K562 (cell line): ENCODE measurements at regions not wholly inside any gene's neighbourhood (a gene's known extent, or its start where the extent isn't known, plus 50 kb on each side); places are given as distances from the start of the nearest gene placed in this dataset.

Source experiments
- ATAC-seq: fragments of 200-7000 bp; cut with Tn5 transposase; 3 replicates; pipeline ENCODE4 v1.9.1; 2020; ENCODE audit warnings: moderate library complexity
- BruUV-seq: library from RNA; stranded (reverse); fragments of 400-500 nt; replicated peaks from 2 replicates; lab custom pipeline; 2021; lab: Mats Ljungman, UMichigan
- CTCF ChIA-PET: fragments of 300-600 bp; formaldehyde crosslinking; extraction: SDS; loops from one replicate; lab custom pipeline; 2021; ENCODE audit warnings: low intra/inter-chr PET ratio; lab: Yijun Ruan, JAX
- POLR2A ChIA-PET: fragments of 300-600, 350-650 bp; sonication (Branson Sonifier 250); formaldehyde crosslinking; extraction: SDS; loops from one replicate; lab custom pipeline; 2021; ENCODE audit warnings: antibody characterized with exemption, inconsistent platforms; lab: Yijun Ruan, JAX
- DNase-seq, 4 experiments: peaks; one replicate each; pipeline versions ENCODE4 v3.0.0 to v3.0.0-alpha.2; 2011 to 2018; ENCODE audit warnings: low spot score in 3 of 4, mixed read lengths in 3 of 4; ENCODE audit errors: extremely low read depth in 1 of 4
- FAIRE-seq: peaks from 2 replicates; lab custom pipeline; 2011; peaks lifted over from hg19 to GRCh38; lab: Jason Lieb, UNC
- H2AFZ ChIP-seq: 2 replicates; pipeline ENCODE4 v1.6.0; 2011; ENCODE audit warnings: low read depth, low read length, control low read depth, inconsistent platforms
- H3K27ac ChIP-seq: fragments of 200-600 bp; 3 replicates; pipeline ENCODE4 v1.8.0; 2011; ENCODE audit warnings: low read depth, mild to moderate bottlenecking, control low read depth, inconsistent platforms, low read length, moderate library complexity, mixed read lengths; ENCODE audit errors: extremely low read depth
- H3K27me3 ChIP-seq, 2 experiments: fragments of 300-600 bp in 1 of 2; 2 replicates in 1 of 2; 3 replicates in 1 of 2; pipeline versions ENCODE4 v1.6.0 to v1.8.0; 2011; ENCODE audit warnings: inconsistent platforms in 2 of 2, low read length in 2 of 2, mild to moderate bottlenecking in 1 of 2, mixed read lengths in 1 of 2, moderate library complexity in 1 of 2; ENCODE audit not compliant: control insufficient read depth in 2 of 2, insufficient read depth in 2 of 2
- H3K36me3 ChIP-seq: fragments of 300-600 bp; 3 replicates; pipeline ENCODE4 v1.8.0; 2011; ENCODE audit warnings: mild to moderate bottlenecking, low read length, inconsistent platforms; ENCODE audit not compliant: control insufficient read depth, insufficient read depth
- H3K4me1 ChIP-seq, 2 experiments: fragments of 200-600 bp in 1 of 2; replicated peaks in 1 of 2; 2 replicates in 1 of 2; 3 replicates in 1 of 2; pipeline versions ENCODE4 v1.5.1 to v1.8.0; 2011; ENCODE audit warnings: inconsistent platforms in 2 of 2, low read length in 2 of 2, mild to moderate bottlenecking in 1 of 2, mixed read lengths in 1 of 2, moderate library complexity in 1 of 2; ENCODE audit not compliant: control insufficient read depth in 2 of 2, insufficient read depth in 2 of 2
- H3K4me2 ChIP-seq: 2 replicates; pipeline ENCODE4 v1.6.1; 2011; ENCODE audit warnings: low read length, control low read depth, inconsistent platforms, mixed read lengths; ENCODE audit not compliant: insufficient read depth
- H3K4me3 ChIP-seq: fragments of 200-600 bp; sonication (generic), shearing (Covaris generic); 2 replicates; pipeline ENCODE4 v1.5.1; 2016; ENCODE audit warnings: control low read depth, inconsistent platforms
- H3K79me2 ChIP-seq: fragments of 200-600 bp; 3 replicates; pipeline ENCODE4 v1.8.0; 2011; ENCODE audit warnings: low read length, inconsistent platforms; ENCODE audit not compliant: control insufficient read depth, insufficient read depth
- H3K9ac ChIP-seq, 2 experiments: 2 replicates each; pipeline versions ENCODE4 v1.6.0 to v1.6.1; 2011; ENCODE audit warnings: low read depth in 2 of 2, low read length in 2 of 2, control low read depth in 1 of 2, inconsistent platforms in 1 of 2, mild to moderate bottlenecking in 1 of 2, mixed read lengths in 1 of 2; ENCODE audit not compliant: insufficient read depth in 1 of 2
- H3K9me1 ChIP-seq: one replicate; pipeline ENCODE4 v1.6.0; 2011; ENCODE audit warnings: inconsistent platforms, mild to moderate bottlenecking, low read length, moderate library complexity; ENCODE audit not compliant: control insufficient read depth, insufficient read depth
- H3K9me3 ChIP-seq: replicated peaks from 2 replicates; pipeline ENCODE4 v1.5.1; 2011; ENCODE audit warnings: low read depth, low read length, inconsistent platforms; ENCODE audit not compliant: control insufficient read depth, insufficient read depth
- H4K20me1 ChIP-seq: replicated peaks from 2 replicates; pipeline ENCODE4 v1.6.1; 2011; ENCODE audit warnings: low read length, inconsistent platforms, mixed read lengths; ENCODE audit not compliant: control insufficient read depth, insufficient read depth
- ATF1 ChIP-seq, 2 experiments: fragments of 450-650 bp in 1 of 2; IDR thresholded peaks; 2 replicates each; pipeline ENCODE4 v1.6.1; 2016; ENCODE audit warnings: missing compliant biosample characterization in 1 of 2, missing genetic modification characterization in 1 of 2
- CBFA2T3 ChIP-seq: fragments of 450-650 bp; IDR thresholded peaks from 2 replicates; pipeline ENCODE4 v1.6.1; 2017
- CHD1 ChIP-seq: fragments of 200-600 bp; sonication (generic); IDR thresholded peaks from one replicate; pipeline ENCODE4 v1.6.1; 2012; ENCODE audit warnings: mild to moderate bottlenecking, moderate library complexity, low read length, inconsistent platforms
- DNMT1 ChIP-seq: fragments of 450-650 bp; IDR thresholded peaks from 2 replicates; pipeline ENCODE4 v1.6.1; 2016; ENCODE audit warnings: antibody characterized with exemption, mild to moderate bottlenecking
- E2F5 ChIP-seq: sonication (generic); formaldehyde crosslinking; IDR thresholded peaks from 2 replicates; pipeline ENCODE4 v1.8.0; 2022; ENCODE audit warnings: mild to moderate bottlenecking, missing genetic modification reagents
- HDAC6 ChIP-seq: IDR thresholded peaks from 2 replicates; pipeline ENCODE4 v1.6.1; 2012; ENCODE audit warnings: low read depth, mild to moderate bottlenecking, control low read depth, inconsistent platforms, low read length, moderate library complexity
- HSF4 ChIP-seq: fragments of 250-450 bp; sonication (Bioruptor Pico); IDR thresholded peaks from 2 replicates; pipeline ENCODE4 v2.1.2; 2022; ENCODE audit warnings: mild to moderate bottlenecking, moderate library complexity, borderline replicate concordance
- MXI1 ChIP-seq: IDR thresholded peaks from 2 replicates; pipeline ENCODE4 v1.6.1; 2011; ENCODE audit warnings: low read depth, mild to moderate bottlenecking, improper control_type of control experiment, low read length
- NCOA2 ChIP-seq, 2 experiments: fragments of 450-650 bp; IDR thresholded peaks; 2 replicates each; pipeline ENCODE4 v1.6.1; 2018; ENCODE audit warnings: mild to moderate bottlenecking in 2 of 2, moderate library complexity in 1 of 2; ENCODE audit not compliant: partially characterized antibody in 2 of 2
- POLR2AphosphoS2 ChIP-seq: IDR thresholded peaks from 2 replicates; pipeline ENCODE4 v1.6.1; 2012; ENCODE audit warnings: low read length, improper control_type of control experiment
- POLR3G ChIP-seq: IDR thresholded peaks from 2 replicates; pipeline ENCODE4 v1.6.1; 2011; ENCODE audit not compliant: insufficient read length, insufficient replicate concordance; ENCODE audit errors: extremely low read depth
- STAG1 ChIP-seq: sonication (generic); formaldehyde crosslinking; IDR thresholded peaks from 2 replicates; pipeline ENCODE4 v1.5.0; 2020; ENCODE audit warnings: missing genetic modification reagents, borderline replicate concordance
- TCF3 ChIP-seq: sonication (generic); formaldehyde crosslinking; IDR thresholded peaks from 2 replicates; pipeline ENCODE4 v1.4.0; 2020; ENCODE audit warnings: mild to moderate bottlenecking, missing genetic modification reagents
- ZNF23 ChIP-seq: fragments of 250-450 bp; sonication (Bioruptor Pico); IDR thresholded peaks from 2 replicates; pipeline ENCODE4 v1.4.0; 2020; ENCODE audit warnings: mild to moderate bottlenecking
- ZNF316 ChIP-seq: fragments of 450-650 bp; IDR thresholded peaks from 2 replicates; pipeline ENCODE4 v1.6.1; 2016
- WGBS: fragments of 100-300 bp; shearing (Covaris generic); methylation state at CpG from one replicate; pipeline ENCODE4 v1.1.6; 2016; ENCODE audit warnings: low coverage, mixed read lengths; ENCODE audit not compliant: insufficient coverage; ENCODE audit errors: missing lambda C conversion rate; 5-methylcytosine and 5-hydroxymethylcytosine counted together
- in situ Hi-C: fragments of 300-500 bp; cut with MboI; formaldehyde crosslinking; loops from 4 replicates; pipeline ENCODE4 v1.15.0; 2018; ENCODE audit warnings: inconsistent platforms, mixed read lengths
- intact Hi-C: fragments of 100-400 bp; cut with micrococcal nuclease; formaldehyde crosslinking; loops from 2 replicates; pipeline ENCODE4 v1.14.2; 2022
- TF ChIP-seq, protein P1 (sequence below): fragments of 450-650 bp; formaldehyde crosslinking; IDR thresholded peaks from 2 replicates; pipeline ENCODE4 v1.4.0; 2022; ENCODE audit warnings: missing genetic modification characterization
- TF ChIP-seq, protein P2 (sequence below): fragments of 250-450 bp; sonication (Bioruptor Pico); IDR thresholded peaks from 2 replicates; pipeline ENCODE4 v1.8.0; 2022; ENCODE audit warnings: moderate library complexity, mild to moderate bottlenecking, inconsistent platforms
- TF ChIP-seq, protein P3 (sequence below): sonication (generic); formaldehyde crosslinking; IDR thresholded peaks from 2 replicates; pipeline ENCODE4 v1.9.0; 2022; ENCODE audit warnings: mild to moderate bottlenecking, missing genetic modification reagents

DNA sequence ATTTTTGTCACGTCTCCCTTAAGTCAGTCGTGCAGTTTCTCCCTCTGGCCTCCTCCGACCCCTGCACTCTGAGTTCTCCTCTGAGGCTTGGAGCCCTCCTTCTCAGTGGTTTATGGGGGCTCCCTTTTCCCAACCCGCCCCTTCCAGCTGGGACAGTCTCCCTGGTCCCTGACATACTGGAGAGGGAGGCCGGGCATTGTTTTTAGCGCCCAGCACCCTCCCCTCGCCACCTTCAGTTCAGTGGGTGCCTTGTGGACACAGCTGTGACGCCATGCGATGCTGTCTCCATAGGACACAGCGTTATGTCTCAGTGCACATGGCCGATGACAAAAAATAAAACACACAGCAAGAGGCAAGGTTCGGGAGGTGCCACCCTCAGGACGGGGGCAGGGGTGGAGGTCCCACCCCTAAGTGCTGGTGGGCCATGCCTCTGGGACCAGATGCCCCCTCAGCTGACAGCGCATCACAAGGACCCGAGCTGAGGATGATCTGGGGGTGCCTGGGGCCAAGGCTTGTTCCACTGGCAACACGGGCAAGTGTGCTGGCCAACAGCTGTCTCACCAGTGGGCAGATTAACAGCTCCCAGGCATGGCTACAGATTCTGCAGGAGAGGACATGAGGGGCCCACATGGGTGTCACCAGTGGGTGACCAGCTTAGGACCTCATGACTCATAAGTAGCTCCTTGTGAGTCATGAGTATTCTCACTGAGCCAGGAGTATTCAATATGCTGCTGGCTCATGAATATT is 81.6 kb downstream of the PLXNA1 start (continued):
- TF ChIP-seq, protein P1, sequence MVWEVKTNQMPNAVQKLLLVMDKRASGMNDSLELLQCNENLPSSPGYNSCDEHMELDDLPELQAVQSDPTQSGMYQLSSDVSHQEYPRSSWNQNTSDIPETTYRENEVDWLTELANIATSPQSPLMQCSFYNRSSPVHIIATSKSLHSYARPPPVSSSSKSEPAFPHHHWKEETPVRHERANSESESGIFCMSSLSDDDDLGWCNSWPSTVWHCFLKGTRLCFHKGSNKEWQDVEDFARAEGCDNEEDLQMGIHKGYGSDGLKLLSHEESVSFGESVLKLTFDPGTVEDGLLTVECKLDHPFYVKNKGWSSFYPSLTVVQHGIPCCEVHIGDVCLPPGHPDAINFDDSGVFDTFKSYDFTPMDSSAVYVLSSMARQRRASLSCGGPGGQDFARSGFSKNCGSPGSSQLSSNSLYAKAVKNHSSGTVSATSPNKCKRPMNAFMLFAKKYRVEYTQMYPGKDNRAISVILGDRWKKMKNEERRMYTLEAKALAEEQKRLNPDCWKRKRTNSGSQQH (CRISPR knock-in tag) = no peak
- TF ChIP-seq, protein P2, sequence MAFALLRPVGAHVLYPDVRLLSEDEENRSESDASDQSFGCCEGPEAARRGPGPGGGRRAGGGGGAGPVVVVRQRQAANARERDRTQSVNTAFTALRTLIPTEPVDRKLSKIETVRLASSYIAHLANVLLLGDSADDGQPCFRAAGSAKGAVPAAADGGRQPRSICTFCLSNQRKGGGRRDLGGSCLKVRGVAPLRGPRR (CRISPR knock-in tag) = no peak
- TF ChIP-seq NCOA2 (IDR thresholded peaks at IDR 0.05; ENCODE audit: partially characterized antibody in 2 of 2) (no peak), STAG1 (CRISPR knock-in tag) (no peak), ZNF316 (no peak), CHD1 (no peak), MXI1 (no peak), ZNF23 (no peak)

DNA sequence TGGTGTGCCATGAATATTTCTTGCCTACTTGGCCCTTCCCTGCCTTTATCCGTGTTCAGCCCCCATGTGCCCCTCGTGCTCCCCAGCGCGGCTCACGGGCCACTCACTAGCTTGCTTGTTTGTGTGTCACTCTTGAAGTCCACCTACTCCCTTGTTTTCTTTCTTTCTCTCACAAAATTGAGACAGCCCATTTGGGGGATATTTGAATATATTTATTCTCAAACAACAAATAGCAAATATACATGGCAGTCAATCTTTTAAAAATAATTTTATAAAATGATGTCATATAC is 82.2 kb downstream of the PLXNA1 start:
- no TSS peak for BruUV-seq
- H3K27ac ChIP-seq = no peak overlapping the region
- no peaks in the 10 kb centered on the region for H3K79me2 ChIP-seq
- FAIRE-seq (no peak), ATAC-seq (no peak), DNase-seq (no peak)
- H3K4me2 ChIP-seq = no peak overlapping the region
- 0 out of 2 replicates have a peak, but pooled peaks cover 3% of the 10 kb centered on the region for H4K20me1 ChIP-seq
- H3K9ac ChIP-seq = no peak overlapping the region
- H3K4me3 ChIP-seq = no peak overlapping the region
- no peaks in the 10 kb centered on the region for H3K9me3 ChIP-seq
- H3K4me1 ChIP-seq = peaks cover 0 to 7% of the 10 kb centered on the region in 2 experiments; a peak in 2 of 5 replicates
- H3K9me1 ChIP-seq = no peaks in the 10 kb centered on the region
- TF ChIP-seq POLR3G (no peak), E2F5 (no peak), HSF4 (CRISPR knock-in tag) (no peak), ATF1 (CRISPR knock-in tag; IDR thresholded peaks at IDR 0.05) (no peak), ATF1 (tag; IDR thresholded peaks at IDR 0.05) (no peak), HDAC6 (no peak), CBFA2T3 (no peak), DNMT1 (no peak), TCF3 (CRISPR knock-in tag) (no peak), POLR2AphosphoS2 (no peak)
- TF ChIP-seq, protein P3, sequence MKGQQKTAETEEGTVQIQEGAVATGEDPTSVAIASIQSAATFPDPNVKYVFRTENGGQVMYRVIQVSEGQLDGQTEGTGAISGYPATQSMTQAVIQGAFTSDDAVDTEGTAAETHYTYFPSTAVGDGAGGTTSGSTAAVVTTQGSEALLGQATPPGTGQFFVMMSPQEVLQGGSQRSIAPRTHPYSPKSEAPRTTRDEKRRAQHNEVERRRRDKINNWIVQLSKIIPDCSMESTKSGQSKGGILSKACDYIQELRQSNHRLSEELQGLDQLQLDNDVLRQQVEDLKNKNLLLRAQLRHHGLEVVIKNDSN = no peak
- ChIA-PET POLR2A (no interaction called here), CTCF (no interaction called here)
- H3K27me3 ChIP-seq = peaks cover 0 to 46% of the 10 kb centered on the region in 2 experiments; a peak in 3 of 5 replicates
- no peaks in the 10 kb centered on the region for H3K36me3 ChIP-seq
- intact Hi-C loops (no loop called here), in situ Hi-C loops (no loop called here)
- 2% methylated on average over 5 of the region's 5 CpGs for WGBS
- no peak overlapping the region for H2AFZ ChIP-seq
